SU-DHL-6 (cell line): ENCODE measurements at regions not wholly inside any gene's neighbourhood (a gene's known extent, or its start where the extent isn't known, plus 50 kb on each side); places are given as distances from the start of the nearest gene placed in this dataset.

Experiments
- H2AFZ ChIP-seq: fragments of 200-600 bp; sonication (generic); 2 replicates; pipeline ENCODE4 v1.6.1; 2014; ENCODE audit warnings: low read depth, mild to moderate bottlenecking, moderate library complexity, mixed read lengths, antibody characterized with exemption, low read length; ENCODE audit not compliant: severe bottlenecking
- H3F3A ChIP-seq: fragments of 200-600 bp; shearing (Covaris generic); 2 replicates; pipeline ENCODE4 v1.6.0; 2016; ENCODE audit warnings: antibody characterized with exemption, mild to moderate bottlenecking; ENCODE audit not compliant: insufficient read depth
- H3K27ac ChIP-seq: fragments of 200-600 bp; sonication (generic); 2 replicates; pipeline ENCODE4 v1.5.1; 2016; ENCODE audit warnings: low read depth, mild to moderate bottlenecking, low read length, moderate library complexity, mixed read lengths
- H3K27me3 ChIP-seq: fragments of 200-600 bp; sonication (generic), shearing (Covaris generic); 2 replicates; pipeline ENCODE4 v1.6.0; 2014; ENCODE audit warnings: mild to moderate bottlenecking, low read length
- H3K36me3 ChIP-seq: fragments of 200-600 bp; sonication (generic); 2 replicates; pipeline ENCODE4 v1.6.1; 2014; ENCODE audit warnings: mild to moderate bottlenecking, low read length, mixed read lengths
- H3K4me2 ChIP-seq: fragments of 300-600, 200-600 bp; shearing (Covaris generic), sonication (generic); 2 replicates; pipeline ENCODE4 v1.6.0; 2014; ENCODE audit warnings: low read length, low read depth, mild to moderate bottlenecking; ENCODE audit not compliant: poor library complexity, severe bottlenecking
- H3K4me3 ChIP-seq: fragments of 200-600 bp; sonication (generic); 2 replicates; pipeline ENCODE4 v1.5.1; 2014; ENCODE audit warnings: antibody characterized with exemption, low read length, mild to moderate bottlenecking, mixed read lengths; ENCODE audit not compliant: insufficient read depth, poor library complexity, severe bottlenecking
- H3K79me2 ChIP-seq: fragments of 200-600 bp; sonication (generic); 2 replicates; pipeline ENCODE4 v1.6.1; 2014; ENCODE audit warnings: mild to moderate bottlenecking, low read length, moderate library complexity; ENCODE audit not compliant: insufficient read depth
- H3K9ac ChIP-seq: fragments of 200-600 bp; sonication (generic); 2 replicates; pipeline ENCODE4 v1.7.0; 2014; ENCODE audit warnings: mild to moderate bottlenecking, low read length
- H3K9me2 ChIP-seq: fragments of 200-600 bp; sonication (generic); replicated peaks from 2 replicates; pipeline ENCODE4 v1.6.1; 2014; ENCODE audit warnings: low read length; ENCODE audit not compliant: insufficient read depth
- H3K9me3 ChIP-seq: fragments of 200-600 bp; sonication (generic); 2 replicates; pipeline ENCODE4 v1.6.1; 2014; ENCODE audit warnings: low read length, mixed read lengths; ENCODE audit not compliant: insufficient read depth
- H4K20me1 ChIP-seq: fragments of 200-600 bp; sonication (generic); 2 replicates; pipeline ENCODE4 v1.6.1; 2014; ENCODE audit warnings: low read depth, mild to moderate bottlenecking, antibody characterized with exemption, low read length, moderate library complexity, mixed read lengths
- EZH2phosphoT487 ChIP-seq: fragments of 200-600 bp; sonication (generic), shearing (Covaris generic); conservative IDR thresholded peaks from 2 replicates; pipeline ENCODE4 v1.6.1; 2018; ENCODE audit warnings: mild to moderate bottlenecking, antibody characterized with exemption, low read length, moderate library complexity, mixed read lengths
- TF ChIP-seq, protein P1 (sequence below): fragments of 200-600 bp; sonication (generic); IDR thresholded peaks from one replicate; pipeline ENCODE4 v1.5.1; 2017; ENCODE audit warnings: antibody characterized with exemption, mild to moderate bottlenecking, low read length, moderate library complexity; ENCODE audit not compliant: insufficient read depth, poor library complexity, severe bottlenecking

GRCh38 chr6:37115236-37115895, 54.6 kb upstream of the PIM1 start:
- Histone ChIP-seq H3K79me2 (no peaks in the 10 kb centered on the region), H3K27ac (no peak overlapping the region), H3K36me3 (no peaks in the 10 kb centered on the region), H3K9me2 (no peaks in the 10 kb centered on the region), H3K4me3 (no peak overlapping the region), H3K9ac (no peak overlapping the region), H3K9me3 (no peaks in the 10 kb centered on the region), H3F3A (no peaks in the 10 kb centered on the region; the same call in 1 of the 2 replicates), H3K27me3 (no peaks in the 10 kb centered on the region), H3K4me2 (no peak overlapping the region), H2AFZ (no peak overlapping the region), H4K20me1 (no peaks in the 10 kb centered on the region)
- TF ChIP-seq, protein P1, sequence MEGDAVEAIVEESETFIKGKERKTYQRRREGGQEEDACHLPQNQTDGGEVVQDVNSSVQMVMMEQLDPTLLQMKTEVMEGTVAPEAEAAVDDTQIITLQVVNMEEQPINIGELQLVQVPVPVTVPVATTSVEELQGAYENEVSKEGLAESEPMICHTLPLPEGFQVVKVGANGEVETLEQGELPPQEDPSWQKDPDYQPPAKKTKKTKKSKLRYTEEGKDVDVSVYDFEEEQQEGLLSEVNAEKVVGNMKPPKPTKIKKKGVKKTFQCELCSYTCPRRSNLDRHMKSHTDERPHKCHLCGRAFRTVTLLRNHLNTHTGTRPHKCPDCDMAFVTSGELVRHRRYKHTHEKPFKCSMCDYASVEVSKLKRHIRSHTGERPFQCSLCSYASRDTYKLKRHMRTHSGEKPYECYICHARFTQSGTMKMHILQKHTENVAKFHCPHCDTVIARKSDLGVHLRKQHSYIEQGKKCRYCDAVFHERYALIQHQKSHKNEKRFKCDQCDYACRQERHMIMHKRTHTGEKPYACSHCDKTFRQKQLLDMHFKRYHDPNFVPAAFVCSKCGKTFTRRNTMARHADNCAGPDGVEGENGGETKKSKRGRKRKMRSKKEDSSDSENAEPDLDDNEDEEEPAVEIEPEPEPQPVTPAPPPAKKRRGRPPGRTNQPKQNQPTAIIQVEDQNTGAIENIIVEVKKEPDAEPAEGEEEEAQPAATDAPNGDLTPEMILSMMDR = no peak
- no peak for TF ChIP-seq EZH2phosphoT487

DNA sequence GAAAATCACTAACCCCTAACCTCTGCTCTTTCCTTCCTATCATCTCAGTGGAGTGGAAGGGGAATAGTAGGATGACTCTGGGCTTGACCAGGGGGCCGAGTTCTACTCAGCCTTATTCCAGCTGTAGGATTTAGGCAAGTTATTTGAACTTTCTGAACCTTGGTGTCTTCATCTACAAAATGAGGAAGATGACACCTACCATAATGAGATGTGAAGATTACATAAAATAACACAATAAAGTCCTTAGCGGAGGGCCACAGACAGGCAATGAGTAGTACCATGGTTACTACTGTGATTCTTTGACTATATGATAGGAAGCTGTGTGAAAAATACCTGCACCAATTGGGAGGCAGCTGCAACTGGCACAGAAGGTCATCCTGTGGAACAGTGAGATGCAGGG, 53.6 kb upstream of the PIM1 start:
- Histone ChIP-seq H4K20me1 (no peaks in the 10 kb centered on the region), H3K9me3 (no peaks in the 10 kb centered on the region), H3F3A (no peaks in the 10 kb centered on the region; the same call in 1 of the 2 replicates), H3K4me3 (no peak overlapping the region), H3K27ac (no peak overlapping the region), H3K9me2 (no peaks in the 10 kb centered on the region), H3K9ac (no peak overlapping the region), H3K36me3 (no peaks in the 10 kb centered on the region), H3K79me2 (no peaks in the 10 kb centered on the region), H3K27me3 (no peaks in the 10 kb centered on the region), H2AFZ (no peak overlapping the region), H3K4me2 (no peak overlapping the region)
- TF ChIP-seq, protein P1 = no peak
- TF ChIP-seq EZH2phosphoT487 = no peak

DNA sequence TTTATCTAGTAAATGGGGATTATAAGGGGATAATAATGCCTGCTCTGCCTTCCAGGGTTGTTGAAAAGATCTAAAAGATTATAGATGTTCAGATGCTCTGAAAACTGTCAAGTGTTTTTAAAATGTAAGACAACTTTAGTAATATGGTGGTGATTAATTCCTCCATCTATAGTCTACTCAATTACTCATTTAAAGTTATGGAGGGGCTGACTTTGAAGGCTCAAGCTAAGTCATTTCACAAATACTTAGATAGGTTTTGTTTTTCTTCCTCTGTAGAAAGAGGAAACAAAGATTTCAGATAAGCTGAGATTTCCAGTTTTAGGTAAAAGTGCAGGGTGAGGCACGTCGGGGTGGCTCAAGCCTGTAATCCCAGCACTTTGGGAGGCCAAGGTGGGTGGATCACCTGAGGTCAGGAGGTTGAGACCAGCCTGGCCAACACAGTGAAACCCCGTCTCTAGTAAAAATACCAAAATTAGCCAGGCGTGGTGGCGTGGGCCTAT, 50.5 kb upstream of the PIM1 start:
- H3K9ac ChIP-seq = no peak overlapping the region
- H3K36me3 ChIP-seq = no peaks in the 10 kb centered on the region
- H2AFZ ChIP-seq = no peak overlapping the region
- TF ChIP-seq, protein P1 = no peak
- no peak for TF ChIP-seq EZH2phosphoT487
- no peaks in the 10 kb centered on the region for H3K9me3 ChIP-seq
- H3K27me3 ChIP-seq = no peaks in the 10 kb centered on the region
- H4K20me1 ChIP-seq = no peaks in the 10 kb centered on the region
- H3K9me2 ChIP-seq = no peaks in the 10 kb centered on the region
- no peak overlapping the region for H3K4me2 ChIP-seq
- H3K27ac ChIP-seq = no peak overlapping the region
- no peak overlapping the region for H3K4me3 ChIP-seq
- no peaks in the 10 kb centered on the region for H3K79me2 ChIP-seq
- H3F3A ChIP-seq = no peaks in the 10 kb centered on the region; the same call in 1 of the 2 replicates
